IPS DF 19.7 (cell line): ENCODE measurements at regions not wholly inside any gene's neighbourhood (a gene's known extent, or its start where the extent isn't known, plus 50 kb on each side); places are given as distances from the start of the nearest gene placed in this dataset.
A peak's percentile ranks its signal among the peaks of the same experiment; 100 is the strongest.

ENCODE experiments used
- DNase-seq: peaks from one replicate; pipeline ENCODE4 v3.0.0-alpha.2; 2013; ENCODE audit warnings: low read depth, low spot score

DNA sequence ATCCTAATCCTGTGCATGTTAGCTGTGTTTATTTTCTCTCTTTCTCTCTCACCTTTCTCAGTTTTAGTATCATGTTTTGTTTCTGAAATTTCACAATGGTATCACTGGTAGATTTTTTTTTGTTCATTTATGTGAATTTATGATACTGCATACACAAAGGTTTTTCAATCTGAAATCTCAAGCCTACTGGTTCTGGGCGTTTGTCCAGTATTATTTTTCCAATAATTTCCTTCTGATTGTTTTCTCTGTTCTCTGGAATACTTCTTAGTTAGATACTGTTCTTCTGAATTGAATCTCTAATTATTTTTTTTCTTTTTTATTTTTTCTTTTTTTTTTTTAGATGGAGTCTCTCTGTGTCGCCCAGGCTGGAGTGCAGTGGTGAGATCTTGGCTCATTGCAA lies 96.2 kb upstream of the TMEM72 start:
- DNase-seq = no peak

DNA sequence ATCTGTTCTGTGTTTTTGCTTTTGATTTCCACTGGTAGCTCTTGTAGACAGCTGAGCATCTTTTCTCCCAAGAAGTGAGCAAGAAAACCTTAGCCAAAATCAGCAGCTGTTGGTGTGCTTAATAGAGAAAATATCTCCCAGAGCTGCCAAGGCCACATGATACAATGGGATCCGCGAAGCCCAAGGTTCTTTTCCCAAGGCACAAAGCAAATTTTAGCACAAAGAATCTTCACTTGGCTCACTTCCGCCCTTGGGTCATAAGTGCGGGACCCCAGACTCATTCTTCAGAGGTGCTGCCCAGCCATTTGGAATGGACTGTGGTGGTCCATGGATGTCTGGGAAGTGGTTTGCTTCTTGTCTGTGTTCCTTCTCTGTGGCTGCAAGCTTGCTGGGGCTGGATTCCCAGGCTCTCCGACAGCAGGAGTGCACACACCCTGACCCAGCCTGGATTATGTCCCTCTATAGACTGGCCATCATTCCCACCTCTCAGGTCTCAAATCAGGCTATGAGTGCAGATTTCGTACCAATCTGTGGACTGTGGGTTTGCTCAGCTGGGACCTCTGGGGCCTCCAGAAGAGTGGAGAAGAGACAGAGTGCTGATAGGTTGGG lies 93.0 kb upstream of the TMEM72 start:
- DNase-seq = no peak

DNA sequence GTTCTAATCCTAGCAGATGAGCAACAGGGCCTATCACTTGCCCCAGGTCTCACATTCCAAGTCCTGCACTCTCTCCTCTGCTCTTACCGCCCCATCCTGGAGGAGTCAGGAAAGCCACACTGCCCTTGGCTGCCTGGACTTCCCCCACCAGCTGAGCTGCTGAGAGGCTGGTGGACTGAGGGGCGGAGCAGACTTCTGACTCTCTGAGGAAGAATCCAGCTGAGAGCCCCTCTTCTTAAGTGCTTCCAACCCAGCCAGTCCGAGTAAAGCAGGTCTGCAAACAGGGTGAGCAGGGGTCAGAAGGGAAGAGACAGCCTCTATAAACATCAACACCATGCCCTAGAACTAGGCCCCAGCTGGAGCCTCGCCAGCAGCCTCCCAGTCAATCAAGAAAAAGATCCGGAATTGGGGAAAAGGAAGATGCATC lies 92.4 kb upstream of the TMEM72 start:
- DNase-seq = no peak

DNA sequence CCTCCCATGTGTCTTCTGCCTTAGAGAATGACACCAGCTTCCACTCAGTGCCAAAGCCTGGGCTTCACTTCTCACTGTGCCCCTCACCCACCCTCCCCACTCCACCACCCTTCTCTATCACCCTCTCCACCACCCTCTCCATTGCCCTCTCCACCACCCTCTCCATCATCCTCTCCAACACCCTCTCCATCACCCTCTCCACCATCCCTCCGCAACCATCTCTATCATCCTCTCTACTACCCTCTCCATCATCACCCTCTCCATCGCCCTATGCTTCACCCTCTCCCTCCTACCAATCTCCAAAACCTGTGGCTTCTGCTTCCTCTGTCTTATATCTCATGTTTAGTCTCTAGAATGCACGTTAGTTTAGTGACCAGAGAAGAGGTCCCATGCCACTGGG lies 91.0 kb upstream of the TMEM72 start:
- DNase-seq = no peak

DNA sequence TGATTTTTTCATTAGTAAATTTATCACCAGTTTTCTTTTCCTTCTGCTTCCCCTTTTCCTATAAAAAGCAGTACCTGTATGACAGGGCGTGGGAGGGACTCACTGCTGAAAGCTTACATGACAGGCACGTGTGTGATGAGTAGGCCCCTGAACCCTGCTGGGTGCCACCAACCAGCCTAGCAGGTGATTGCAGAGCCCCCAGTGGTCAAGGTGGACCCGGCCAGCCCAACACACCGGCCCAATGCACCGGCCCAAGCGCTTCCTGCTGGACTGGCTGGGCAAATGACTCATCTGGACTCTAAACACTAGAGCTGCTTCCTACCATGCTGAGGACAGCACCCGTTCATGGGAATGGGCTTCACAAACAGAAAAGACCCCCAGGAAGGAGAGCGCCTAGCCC lies 89.8 kb upstream of the TMEM72 start:
- no peak for DNase-seq

DNA sequence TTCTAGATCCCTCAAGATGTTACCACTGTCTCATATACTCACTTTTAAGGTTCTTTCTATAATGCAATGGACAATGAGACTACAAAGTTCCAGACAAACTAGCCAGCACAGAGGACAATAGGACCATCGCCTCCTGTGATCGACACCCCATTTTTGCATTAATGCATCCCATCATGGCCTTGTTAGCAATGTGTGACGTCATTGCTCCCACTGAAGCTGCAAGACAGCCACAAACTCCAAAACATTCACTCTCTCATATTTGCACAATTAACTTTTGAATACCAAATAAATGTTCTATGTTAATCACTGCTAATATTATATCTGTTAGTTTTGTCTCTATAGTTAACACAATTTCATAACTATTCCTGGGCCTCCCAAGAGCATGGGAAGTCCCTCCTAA lies 88.8 kb upstream of the TMEM72 start:
- no peak for DNase-seq

DNA sequence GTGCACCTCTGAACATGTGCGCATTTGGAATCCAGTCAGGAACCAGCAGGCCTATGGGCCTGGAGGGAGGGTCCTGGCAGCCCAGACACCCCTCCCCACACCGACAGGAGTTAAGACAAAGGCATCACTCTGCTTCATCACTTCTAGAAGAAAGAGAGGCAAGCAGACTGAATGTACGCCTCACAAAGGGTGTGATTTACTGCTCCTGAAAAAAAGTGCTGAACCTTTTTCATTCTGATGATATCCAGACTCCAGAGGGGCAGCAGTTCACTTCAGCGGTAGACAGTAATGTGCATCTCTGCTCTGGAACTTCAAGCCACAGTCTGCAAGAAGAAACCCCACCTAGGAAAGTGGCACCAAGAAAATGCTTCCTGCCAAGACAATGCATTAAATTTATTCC lies 88.2 kb upstream of the TMEM72 start:
- no peak for DNase-seq

DNA sequence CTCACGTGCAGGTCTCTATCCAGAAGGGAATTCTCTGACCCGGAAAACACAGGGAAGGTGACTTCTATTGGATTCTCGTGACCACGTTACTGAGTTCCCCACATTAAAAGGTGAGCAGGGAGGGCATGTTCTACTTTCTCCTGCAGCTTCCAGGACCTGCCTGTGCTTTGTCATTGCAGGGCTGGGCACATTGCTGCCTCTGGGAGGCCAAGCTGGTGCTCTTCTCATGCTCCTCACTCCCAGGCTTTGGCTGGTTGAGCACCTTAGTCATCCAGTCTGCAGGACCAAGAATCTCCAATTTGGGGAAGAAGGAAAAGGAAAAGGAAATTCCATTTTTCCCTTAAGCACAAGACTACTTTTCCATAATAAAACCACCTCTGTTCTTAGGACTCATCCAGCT lies 86.5 kb upstream of the TMEM72 start:
- DNase-seq = peak; percentile 9

DNA sequence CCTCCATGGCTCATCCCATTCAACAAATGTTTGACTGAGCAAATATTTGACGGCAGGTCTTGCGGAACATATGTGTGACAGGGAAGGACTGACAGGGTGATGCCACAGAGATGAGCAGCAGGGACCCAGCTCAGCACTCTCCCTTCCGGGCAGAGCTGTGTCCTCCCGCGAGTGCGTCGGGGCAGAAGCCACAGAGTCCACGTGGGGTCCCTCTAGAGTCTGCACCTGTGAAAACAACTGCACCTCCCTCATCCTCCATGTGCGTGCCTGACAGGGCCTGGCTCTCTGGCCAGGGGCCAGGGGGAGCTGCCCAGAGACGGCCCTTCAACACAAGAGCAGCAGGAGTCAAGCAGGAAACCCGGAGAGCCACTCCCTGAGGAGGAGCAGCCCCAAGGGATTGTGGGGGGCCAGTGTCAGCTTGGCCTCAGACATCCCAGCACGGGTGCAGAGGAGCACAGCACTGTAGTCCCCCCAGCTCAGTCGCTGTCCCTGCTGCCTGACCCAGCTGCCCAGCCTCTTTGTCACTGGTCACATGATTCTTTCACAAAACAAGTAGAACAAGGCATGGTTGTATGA lies 83.6 kb upstream of the TMEM72 start:
- DNase-seq = no peak

DNA sequence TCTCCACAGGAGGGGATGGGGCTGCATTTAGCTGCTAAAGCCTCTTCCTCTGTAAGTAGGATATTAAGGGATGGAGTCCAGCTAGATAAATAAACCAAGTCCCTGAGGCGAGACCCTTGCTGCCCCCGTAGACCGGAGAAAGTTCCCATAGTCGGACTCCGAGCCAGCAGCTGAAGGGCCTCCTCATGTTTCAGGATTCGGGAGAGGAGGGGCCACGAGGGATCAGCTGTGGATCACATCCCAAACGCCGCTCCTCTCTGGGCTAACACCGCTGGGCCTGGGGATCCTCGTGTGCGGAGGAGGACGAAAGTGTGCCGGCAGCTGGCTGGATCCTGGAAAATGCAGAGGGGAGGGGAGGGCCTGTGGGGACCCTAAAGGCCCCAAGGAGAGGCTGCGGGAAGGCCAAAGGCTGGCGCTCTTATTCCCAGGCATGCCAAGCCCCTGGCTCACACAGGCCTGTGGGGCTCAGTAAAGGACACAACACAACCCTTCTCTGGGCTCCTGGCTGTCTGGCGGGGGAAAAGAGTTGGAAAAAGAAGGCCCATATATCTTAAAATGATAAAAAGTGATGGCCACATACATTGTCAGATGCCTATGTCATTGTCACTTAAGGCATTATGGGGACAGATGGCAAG lies 82.5 kb upstream of the TMEM72 start:
- no peak for DNase-seq

DNA sequence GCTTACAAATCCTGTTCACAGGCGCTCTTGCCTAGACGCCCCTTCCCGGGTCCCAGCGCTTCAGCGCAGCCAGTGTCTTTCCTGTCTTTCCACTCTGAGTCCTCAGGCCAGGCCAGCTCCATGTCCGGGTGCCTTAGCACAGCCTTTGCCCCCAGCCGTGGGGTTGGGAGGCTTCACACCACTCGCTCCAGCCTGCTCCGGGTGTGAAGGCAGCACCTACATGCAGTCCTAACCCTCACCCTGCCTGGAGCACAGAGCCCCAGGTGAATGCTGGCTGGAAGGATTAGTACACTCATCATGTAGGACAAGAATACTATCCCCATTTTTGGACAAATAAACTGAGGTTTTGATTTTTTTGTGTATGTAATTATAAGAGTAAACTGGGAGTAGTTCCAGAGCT lies 81.7 kb upstream of the TMEM72 start:
- no peak for DNase-seq

DNA sequence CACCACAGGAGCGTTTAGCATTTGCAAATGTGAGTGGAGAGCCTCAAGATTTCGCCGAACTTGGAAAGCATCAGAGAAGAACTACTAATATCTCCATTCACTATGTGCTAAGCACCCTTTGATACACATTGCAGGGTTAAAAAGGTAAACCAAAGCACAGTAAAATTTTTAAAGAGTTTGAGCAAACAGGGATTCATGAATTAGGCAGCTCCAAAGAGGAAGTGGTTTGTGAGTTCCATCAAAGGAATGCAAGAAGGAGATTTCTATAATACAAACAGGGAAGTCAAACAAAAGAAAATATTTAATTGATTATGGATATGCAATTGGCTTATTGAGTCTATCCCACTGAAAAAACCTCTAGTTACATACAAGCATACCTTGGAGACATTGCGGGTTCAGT lies 81.1 kb upstream of the TMEM72 start:
- no peak for DNase-seq

DNA sequence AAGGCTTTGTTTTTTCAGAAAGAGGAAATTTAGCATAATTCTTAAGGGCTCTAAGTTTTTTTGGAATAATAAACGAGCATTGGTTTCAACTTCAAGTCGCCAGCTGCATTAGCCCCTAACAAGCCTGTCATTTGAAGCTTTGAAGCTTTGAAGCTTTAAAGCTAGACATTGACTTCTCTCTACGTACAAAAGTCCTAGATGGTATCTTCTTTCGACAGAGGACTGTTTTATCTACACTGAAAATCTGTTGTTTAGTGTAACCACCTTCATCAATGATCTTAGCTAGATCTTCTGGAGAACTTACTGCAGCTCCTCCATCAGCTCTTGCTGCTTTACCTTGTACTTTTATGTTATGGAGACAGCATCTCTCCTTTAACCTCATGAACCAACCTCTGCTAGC lies 79.6 kb upstream of the TMEM72 start:
- DNase-seq = no peak

DNA sequence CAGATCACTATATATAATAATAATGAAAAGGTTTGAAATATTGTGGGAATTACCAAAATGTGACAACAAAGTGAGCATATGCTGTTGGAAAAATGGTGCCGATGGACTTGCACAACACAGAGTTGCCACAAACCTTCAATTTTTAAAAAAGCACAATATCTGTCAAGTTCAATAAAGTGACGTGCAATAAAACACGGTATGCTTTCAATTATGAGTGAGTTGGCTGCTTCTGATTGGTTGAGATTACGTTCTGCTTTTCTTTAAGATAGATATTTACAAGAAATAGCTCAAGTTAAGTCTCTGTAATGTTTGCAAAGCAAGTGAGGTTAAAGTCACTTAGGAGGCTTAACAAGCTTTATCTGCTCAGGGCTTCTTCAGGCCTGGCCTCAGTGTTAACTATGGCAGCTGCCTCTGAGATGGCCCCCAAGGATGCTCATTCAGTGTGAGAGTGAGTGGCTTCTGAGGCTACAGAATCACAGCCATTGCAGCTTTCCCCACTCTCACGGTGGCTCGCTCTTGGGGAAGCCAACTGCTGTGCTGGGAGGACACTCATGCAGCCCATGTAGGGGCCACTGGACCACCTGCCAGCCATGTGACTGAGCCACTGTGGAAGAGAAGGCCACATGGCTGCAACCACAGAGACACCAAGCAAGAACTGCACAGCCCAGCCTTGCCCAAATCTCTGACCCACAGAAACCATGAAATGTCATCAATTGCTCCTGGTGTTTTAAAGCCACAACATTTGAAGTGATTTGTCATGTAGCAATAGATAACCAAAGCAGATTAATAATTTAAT lies 78.3 kb upstream of the TMEM72 start:
- no peak for DNase-seq

DNA sequence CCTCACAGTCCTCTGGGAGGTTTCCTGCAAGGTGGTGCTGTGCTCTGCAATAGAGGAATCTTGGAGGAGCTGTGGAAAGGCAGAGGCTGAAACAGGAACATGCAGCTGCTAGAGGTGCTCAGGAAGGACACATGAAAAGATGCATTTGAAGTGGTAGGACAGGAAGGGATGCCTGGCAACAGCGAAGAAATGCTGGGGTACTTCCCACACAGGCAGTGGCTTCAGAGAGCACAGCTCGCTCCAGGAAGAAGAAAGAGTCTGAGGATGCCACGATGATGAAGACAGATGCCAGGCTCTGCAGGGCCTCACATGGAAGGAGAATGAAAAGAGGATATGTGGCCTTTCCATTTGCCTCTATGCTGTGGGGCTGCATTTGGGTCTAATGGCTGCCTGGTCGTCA lies 77.0 kb upstream of the TMEM72 start:
- DNase-seq = no peak

DNA sequence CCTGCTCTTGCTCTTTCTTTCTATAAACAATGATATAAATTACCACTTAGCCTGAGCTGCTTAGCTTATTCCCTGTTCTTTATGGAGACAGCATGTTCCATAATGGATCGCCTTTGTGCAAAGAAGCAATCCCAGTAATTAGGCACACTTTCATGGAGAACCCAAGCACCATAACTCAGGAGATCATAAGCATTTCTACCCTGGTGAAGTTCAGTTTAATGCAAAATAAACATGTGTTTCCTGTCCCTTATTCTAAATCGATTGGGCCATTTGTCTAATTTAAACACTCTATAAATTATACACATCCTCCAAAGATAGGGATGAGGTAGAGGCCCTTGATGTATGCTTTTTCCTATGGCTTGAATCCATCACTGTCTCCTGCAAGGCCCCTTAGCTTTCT lies 75.8 kb upstream of the TMEM72 start:
- DNase-seq = no peak

DNA sequence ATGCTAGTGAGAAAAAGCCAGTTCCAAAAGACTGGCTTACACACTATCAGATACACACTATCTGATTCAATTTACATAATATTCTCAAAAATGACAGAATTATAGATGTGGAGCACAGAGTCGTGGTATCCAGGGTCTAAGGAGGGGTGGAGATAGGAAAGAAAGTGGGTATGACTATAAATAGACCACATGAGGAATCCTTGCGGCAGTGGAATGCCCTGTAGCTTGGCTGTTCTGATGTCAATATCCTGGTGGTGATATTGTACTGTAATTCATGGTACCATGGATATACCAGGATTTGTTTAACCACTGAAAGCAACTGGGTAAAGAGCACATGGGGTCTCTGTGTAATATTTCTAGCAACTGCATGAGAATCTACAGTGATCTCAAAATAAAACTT lies 67.7 kb upstream of the TMEM72 start:
- no peak for DNase-seq

DNA sequence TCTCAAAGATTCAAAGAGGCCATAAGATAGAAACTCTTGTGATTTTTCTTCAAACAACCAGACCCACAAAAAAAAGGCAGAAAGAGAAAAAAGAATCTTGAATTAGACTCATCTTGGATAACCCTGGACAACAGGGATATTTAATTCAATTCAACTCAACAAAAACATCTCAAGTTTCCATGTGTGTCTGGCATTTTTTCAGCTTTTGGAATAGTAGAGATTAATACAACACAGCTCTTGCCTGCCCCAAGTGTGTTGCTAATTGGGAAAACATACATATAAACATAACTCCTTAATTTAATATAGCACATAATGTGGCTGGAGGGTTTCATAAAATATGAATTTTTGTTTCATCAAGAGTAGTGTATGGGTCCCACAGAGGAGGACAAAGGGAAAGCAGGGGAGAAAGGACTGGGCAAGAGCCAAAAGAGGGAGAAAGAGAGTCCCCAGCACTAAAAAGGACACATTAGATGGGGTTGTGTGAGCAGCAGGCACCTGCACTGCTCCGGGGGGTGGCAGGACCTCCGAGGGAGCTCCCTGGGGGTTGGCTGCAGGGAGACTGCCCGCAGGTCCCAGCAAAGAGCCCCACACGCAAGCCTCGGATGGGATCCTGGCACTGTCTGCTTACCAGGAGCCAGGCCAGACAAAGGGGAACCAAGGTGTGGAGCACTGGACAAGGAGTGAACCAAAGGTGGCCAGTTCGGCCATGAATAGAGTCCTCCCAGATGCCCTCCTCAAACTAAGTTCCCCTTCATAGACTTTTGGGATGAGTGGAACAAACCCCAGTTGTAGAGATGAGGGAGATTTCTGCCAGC lies 65.6 kb upstream of the TMEM72 start:
- DNase-seq = no peak

DNA sequence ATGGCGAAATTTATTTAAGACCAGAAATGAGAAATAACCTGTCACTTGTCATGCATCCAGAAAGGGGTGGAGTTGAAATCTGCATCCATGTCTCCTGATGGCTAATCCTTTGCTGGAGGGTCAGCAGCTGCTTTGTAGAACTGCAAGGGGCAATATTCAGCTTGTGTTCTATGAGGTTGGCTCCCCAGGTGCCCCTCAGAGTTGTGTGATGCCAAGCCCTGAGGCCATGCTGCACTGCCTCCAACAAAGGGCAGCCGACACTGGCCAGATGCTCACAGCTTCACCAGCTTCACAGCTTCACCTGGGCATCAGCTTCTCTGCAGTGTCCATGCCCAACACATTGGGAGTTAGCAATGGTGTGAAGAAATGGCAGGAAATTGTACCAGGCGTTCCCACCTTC lies 64.0 kb upstream of the TMEM72 start:
- no peak for DNase-seq

DNA sequence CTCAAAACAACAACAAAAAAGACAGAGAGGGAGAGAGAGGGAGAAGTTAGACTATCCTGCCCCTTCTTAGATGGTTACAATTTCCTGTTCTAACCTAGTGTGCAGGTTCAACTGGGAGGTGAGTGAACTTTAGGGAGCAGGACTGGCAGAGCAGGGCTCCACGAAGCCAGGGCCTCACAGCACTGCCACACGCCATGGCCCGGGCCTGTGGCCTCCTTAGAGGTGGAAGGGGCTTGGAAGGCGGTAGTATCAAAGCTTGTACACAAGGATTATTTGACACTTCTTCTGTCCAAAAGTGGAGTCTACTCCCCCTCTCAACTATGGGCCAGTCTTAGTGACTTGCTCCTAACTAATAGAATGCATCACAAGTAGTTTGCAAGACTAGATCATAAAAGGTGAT lies 62.9 kb upstream of the TMEM72 start:
- no peak for DNase-seq

DNA sequence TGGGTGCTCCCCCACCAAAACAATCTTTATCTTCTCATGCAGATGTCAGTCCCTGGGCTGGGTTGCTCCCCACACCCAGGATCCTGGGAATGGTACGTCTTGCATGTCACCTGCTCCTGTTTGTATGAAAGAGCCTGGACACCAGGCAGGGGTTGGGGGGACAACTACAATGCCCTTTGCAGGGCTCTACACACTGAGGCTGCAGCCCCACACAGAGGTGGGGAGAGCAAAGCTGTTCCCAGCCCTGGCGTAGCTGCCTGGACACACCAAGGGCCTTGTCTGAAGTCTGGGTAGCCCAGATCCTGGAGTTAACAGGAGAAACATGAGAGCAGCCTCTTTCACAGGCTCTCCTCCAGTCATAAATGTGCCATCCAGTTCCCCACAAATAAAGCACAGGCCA lies 61.2 kb upstream of the TMEM72 start:
- DNase-seq = no peak

DNA sequence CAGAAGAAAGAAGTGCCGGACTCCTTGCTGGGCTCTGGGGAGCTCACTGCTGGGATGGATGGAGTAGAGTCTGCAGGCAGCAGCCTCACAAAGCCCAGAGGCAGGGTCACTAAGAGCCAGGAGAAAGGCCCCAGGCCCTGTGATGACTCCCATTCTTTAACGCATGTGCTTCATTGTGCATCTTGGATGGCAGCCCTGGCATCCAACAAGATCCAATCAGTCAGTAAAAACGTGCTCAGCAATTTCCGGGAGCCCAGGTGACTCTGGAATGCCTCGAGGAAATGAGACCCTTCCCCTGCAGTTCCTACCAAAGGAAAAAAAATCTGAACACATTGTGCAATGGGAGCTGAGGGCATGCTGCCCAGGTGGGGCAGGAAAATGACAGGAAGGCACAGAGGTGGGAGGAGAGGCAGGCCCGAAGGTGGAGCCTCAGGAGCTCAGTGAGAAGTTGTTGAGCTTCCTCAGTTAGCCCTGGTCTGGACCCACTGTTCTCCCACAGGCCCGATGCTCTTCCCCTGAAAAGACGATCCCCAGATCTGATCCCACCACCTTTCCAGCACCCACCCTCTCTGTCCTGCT lies 60.7 kb upstream of the TMEM72 start:
- DNase-seq = no peak
